Bone marrow (tissue), 2 donors: ENCODE measurements at regions not wholly inside any gene's neighbourhood (a gene's known extent, or its start where the extent isn't known, plus 50 kb on each side); places are given as distances from the start of the nearest gene placed in this dataset.

Experiments used
- DNase-seq, 2 donors: peaks; one replicate each; lab custom pipeline; 2025; lab: John Stamatoyannopoulos, UW

GRCh38 chr6:165876588-165876987, 213.5 kb upstream of the PDE10A start:
- no peak for DNase-seq

GRCh38 chr6:165875946-165876345, 212.9 kb upstream of the PDE10A start:
- no peak for DNase-seq

- DNase-seq: no peak
Observed at GRCh38 chr6:165873976-165874375, 210.9 kb upstream of the PDE10A start.

GRCh38 chr6:165872811-165873210, 209.8 kb upstream of the PDE10A start:
- no peak for DNase-seq

GRCh38 chr6:165872311-165872710, 209.3 kb upstream of the PDE10A start:
- no peak for DNase-seq

GRCh38 chr6:165871571-165871970, 208.5 kb upstream of the PDE10A start:
- no peak for DNase-seq

- DNase-seq: no peak
Observed at GRCh38 chr6:165869526-165869925, 206.5 kb upstream of the PDE10A start.

GRCh38 chr6:165864925-165865324, 201.9 kb upstream of the PDE10A start:
- no peak for DNase-seq

- DNase-seq: no peak
Observed at GRCh38 chr6:165864218-165864617, 201.2 kb upstream of the PDE10A start.

- DNase-seq: no peak
Observed at GRCh38 chr6:165863801-165864200, 200.8 kb upstream of the PDE10A start.

- DNase-seq: no peak
Observed at GRCh38 chr6:165862813-165863212, 199.8 kb upstream of the PDE10A start.

GRCh38 chr6:165861226-165861625, 198.2 kb upstream of the PDE10A start:
- no peak for DNase-seq

GRCh38 chr6:165858586-165858985, 195.5 kb upstream of the PDE10A start:
- DNase-seq: no peak

- no peak for DNase-seq
Observed at GRCh38 chr6:165855856-165856255, 192.8 kb upstream of the PDE10A start.

- DNase-seq: no peak
Observed at GRCh38 chr6:165854863-165855593, 192.0 kb upstream of the PDE10A start.

GRCh38 chr6:165854061-165854862, 191.2 kb upstream of the PDE10A start:
- DNase-seq: no peak

- DNase-seq: no peak
Observed at GRCh38 chr6:165852676-165853075, 189.6 kb upstream of the PDE10A start.

GRCh38 chr6:165850434-165851019, 187.5 kb upstream of the PDE10A start:
- peak in 1 of 2 donors; percentile 14 for DNase-seq

- no peak for DNase-seq
Observed at GRCh38 chr6:165849534-165850430, 186.7 kb upstream of the PDE10A start.

GRCh38 chr6:165848086-165848426, 185.0 kb upstream of the PDE10A start:
- DNase-seq: no peak

GRCh38 chr6:165847407-165848085, 184.5 kb upstream of the PDE10A start:
- no peak for DNase-seq
